D721Med (cell line): ENCODE measurements at regions not wholly inside any gene's neighbourhood (a gene's known extent, or its start where the extent isn't known, plus 50 kb on each side); places are given as distances from the start of the nearest gene placed in this dataset.

Source experiments
- DNase-seq: peaks from one replicate; pipeline ENCODE4 v3.0.0; 2011; ENCODE audit warnings: low spot score; ENCODE audit not compliant: insufficient read length
- FAIRE-seq: peaks from 2 replicates; lab custom pipeline; 2011; peaks lifted over from hg19 to GRCh38; lab: Jason Lieb, UNC
- TF ChIP-seq, protein P1 (sequence below): IDR thresholded peaks from 2 replicates; pipeline ENCODE4 v1.5.1; 2012; ENCODE audit warnings: mild to moderate bottlenecking, control low read depth; ENCODE audit not compliant: insufficient read depth; ENCODE audit errors: missing control alignments

DNA sequence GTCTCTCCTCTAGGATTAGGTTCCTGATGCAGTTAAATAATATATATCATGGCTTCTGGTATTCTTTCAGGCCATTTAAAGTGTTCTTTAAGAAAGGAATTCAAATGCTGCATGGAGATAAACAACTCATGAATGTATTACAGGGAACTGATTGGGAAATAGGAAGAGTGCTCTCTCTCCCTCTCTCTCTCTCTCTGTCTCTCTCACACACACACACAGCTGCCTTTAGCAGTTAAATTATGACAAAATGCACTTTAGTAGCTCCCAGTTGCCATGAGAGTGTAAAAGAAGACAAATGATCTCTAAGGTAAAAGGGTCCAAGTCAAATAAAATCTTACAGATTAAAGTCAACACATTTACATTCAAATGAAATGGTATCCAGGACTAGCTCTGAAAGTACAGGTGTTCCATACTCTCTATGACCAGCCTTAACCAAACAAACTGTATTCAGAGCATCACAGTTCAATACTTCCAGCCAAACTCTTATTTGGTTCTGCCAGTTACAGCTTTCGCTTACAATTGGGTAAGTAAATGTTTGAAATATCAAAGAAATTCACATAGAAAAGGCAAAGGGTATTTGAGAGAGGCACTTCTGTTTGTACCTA lies 94.7 kb upstream of the CXXC4 start:
- FAIRE-seq, result no peak
- DNase-seq, result no peak

DNA sequence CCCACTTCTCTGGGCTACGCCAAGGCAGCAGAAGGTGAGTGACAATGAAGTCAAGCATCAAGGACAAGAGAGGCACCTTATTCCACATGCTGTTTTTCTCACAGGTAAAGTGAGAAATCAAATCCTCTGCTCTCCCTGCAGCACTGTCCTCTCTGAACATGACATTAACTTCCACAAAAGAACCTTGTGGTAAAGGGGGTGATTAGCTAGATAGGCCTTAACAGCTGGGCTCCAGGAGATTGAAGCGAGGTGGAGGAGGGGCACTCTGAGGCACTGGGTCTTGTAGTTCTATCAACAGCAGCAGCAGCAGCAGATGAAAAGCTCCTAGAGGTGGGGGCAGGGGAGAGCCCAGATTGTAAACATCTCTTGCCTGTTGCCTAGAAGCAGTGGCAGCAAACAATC lies 96.8 kb upstream of the CXXC4 start:
- FAIRE-seq, result peak; percentile 64
- TF ChIP-seq, protein P1, sequence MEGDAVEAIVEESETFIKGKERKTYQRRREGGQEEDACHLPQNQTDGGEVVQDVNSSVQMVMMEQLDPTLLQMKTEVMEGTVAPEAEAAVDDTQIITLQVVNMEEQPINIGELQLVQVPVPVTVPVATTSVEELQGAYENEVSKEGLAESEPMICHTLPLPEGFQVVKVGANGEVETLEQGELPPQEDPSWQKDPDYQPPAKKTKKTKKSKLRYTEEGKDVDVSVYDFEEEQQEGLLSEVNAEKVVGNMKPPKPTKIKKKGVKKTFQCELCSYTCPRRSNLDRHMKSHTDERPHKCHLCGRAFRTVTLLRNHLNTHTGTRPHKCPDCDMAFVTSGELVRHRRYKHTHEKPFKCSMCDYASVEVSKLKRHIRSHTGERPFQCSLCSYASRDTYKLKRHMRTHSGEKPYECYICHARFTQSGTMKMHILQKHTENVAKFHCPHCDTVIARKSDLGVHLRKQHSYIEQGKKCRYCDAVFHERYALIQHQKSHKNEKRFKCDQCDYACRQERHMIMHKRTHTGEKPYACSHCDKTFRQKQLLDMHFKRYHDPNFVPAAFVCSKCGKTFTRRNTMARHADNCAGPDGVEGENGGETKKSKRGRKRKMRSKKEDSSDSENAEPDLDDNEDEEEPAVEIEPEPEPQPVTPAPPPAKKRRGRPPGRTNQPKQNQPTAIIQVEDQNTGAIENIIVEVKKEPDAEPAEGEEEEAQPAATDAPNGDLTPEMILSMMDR, result no peak
- DNase-seq, result no peak

More for the DNA sequence above, 94.7 kb upstream of the CXXC4 start:
- TF ChIP-seq, protein P1, result no peak

DNA sequence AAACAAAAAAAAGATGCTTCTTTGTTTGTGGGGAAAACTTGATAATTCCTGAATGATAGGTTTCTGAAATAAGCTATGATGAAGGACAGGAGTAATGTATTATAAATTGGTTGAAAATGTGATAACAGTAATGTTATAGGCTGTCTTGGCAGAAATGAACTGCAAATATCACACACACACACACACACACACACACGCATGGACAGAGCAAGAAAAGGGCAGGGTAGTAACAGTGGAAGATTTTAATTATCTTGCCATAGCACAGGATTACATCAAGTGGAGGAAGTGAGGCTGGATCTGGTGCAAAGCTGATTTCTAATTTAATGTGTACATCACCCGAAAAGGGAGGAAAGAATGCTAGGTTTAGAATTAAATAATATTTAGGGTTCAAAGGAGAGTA lies 97.5 kb upstream of the CXXC4 start:
- TF ChIP-seq, protein P1, result no peak
- DNase-seq (no peak), FAIRE-seq (peak; percentile 41)

DNA sequence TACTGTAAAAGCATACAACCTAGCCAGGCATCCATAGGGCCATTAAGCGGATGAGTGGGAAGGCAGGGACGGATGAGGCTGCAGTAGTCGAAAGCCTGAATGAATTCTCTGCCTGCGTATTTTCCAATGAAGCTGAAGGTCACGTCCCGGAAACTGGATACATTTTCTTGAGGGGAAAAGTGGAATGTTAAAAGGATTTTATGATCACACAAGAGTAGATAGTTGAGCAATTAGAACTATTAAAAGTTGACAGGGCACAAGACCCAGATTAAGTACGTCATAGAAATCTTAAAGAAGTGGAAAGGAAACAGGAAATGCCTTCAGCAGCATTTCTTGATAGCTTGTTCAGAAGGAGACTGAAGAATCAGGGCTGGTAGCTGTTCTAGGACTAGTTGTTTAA lies 98.3 kb upstream of the CXXC4 start:
- FAIRE-seq, result no peak
- no peak for DNase-seq
- TF ChIP-seq, protein P1, result no peak

DNA sequence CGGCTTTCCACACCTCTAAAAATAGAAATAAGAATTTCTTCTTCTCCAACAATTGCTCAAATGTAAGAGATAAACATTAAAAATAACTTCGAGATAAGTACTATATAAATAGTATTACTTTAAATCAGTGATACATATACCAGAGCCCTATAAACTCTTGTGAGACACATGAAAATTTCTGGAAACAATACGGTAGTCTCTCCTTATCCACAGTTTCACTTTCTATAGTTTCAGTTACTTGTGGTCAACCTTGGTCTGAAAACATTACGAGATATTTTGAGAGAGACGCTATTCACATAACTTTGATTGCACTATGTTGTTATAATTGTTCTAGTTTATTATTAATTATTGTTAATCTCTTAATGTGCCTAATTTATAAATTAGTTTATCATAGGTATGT lies 101.5 kb upstream of the CXXC4 start:
- no peak for FAIRE-seq
- no peak for DNase-seq
- TF ChIP-seq, protein P1, result no peak

DNA sequence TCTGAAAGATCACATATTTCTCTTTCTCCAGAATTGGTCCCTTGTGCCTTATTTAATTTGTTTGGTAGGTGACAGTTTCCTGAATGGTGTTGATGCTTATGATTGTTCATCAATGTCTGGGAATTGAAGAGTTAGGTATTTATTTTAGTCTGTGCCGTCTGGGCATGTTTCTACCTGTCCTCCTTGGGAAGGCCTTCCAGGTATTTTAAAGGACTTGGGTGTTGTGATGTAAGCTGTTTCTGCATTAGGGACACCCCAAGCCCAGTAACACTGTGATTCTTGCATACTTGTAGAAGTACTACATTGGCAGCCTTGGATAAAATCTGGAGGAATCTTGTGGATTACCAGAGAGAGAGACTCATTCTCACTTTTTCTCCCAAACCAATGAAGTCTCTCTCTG lies 120.8 kb upstream of the CXXC4 start:
- TF ChIP-seq, protein P1, result no peak
- no peak for FAIRE-seq
- DNase-seq, result no peak

DNA sequence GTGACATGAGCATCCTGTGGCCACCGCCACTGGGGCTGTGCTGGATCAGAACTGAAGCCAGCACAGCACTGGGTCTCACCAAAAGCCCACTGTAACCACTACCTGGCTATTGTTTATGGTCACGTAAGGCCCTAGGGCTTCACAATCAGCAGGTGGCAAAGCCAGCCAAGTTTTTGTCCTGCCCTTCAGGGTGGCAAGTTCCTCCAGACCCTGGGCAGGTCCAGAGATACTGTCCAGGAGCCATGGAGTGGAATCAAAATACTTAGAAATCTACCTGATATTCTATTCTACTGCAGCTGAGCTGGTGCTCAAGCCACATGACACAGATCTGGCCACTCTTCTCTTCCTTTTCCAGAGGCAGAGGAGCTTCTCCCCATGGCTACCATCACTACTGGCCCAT lies 121.2 kb upstream of the CXXC4 start:
- TF ChIP-seq, protein P1, result no peak
- DNase-seq (no peak), FAIRE-seq (no peak)
